Fibroblast of lung (primary cell): ENCODE measurements at regions not wholly inside any gene's neighbourhood (a gene's known extent, or its start where the extent isn't known, plus 50 kb on each side); places are given as distances from the start of the nearest gene placed in this dataset.

ENCODE experiments used
- EZH2 ChIP-seq: IDR thresholded peaks from 2 replicates; pipeline ENCODE4 v1.5.1; 2012; ENCODE audit warnings: low read length, control low read depth, mild to moderate bottlenecking; ENCODE audit errors: missing control alignments
- TF ChIP-seq, protein P1 (sequence below), 2 donors: IDR thresholded peaks in 1 of 2; conservative IDR thresholded peaks in 1 of 2; 1 replicate in 1 of 2; 2 replicates in 1 of 2; pipeline ENCODE4 v1.5.1; 2011 to 2012; ENCODE audit warnings: low read length in 2 of 2, control low read depth in 1 of 2, inconsistent platforms in 1 of 2, low read depth in 1 of 2, mild to moderate bottlenecking in 1 of 2

DNA sequence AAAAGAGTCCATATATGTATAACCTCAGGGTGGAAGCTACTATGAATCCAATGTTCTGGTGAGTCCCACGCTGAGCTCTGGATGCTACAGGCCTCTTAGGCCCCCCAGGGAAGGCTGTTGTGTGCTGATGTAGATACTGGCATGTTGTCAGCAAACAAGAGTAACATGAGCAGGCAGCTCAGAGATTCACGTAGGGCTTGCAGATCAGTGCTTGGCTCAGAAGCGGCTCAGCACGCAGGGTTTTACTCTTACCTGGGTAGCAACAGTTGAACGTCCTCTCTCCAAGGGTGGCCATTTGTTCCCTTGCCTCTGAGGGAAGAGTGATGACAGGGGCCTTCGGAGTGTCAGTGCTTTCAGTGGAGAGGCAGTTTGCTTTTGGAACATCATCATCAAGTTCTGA lies 93.4 kb downstream of the ZFP64 start:
- TF ChIP-seq, protein P1, sequence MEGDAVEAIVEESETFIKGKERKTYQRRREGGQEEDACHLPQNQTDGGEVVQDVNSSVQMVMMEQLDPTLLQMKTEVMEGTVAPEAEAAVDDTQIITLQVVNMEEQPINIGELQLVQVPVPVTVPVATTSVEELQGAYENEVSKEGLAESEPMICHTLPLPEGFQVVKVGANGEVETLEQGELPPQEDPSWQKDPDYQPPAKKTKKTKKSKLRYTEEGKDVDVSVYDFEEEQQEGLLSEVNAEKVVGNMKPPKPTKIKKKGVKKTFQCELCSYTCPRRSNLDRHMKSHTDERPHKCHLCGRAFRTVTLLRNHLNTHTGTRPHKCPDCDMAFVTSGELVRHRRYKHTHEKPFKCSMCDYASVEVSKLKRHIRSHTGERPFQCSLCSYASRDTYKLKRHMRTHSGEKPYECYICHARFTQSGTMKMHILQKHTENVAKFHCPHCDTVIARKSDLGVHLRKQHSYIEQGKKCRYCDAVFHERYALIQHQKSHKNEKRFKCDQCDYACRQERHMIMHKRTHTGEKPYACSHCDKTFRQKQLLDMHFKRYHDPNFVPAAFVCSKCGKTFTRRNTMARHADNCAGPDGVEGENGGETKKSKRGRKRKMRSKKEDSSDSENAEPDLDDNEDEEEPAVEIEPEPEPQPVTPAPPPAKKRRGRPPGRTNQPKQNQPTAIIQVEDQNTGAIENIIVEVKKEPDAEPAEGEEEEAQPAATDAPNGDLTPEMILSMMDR (conservative IDR thresholded peaks at IDR 0.05 in 1 of 2, IDR thresholded peaks at IDR 0.05 in 1 of 2; ENCODE audit: low read depth in 1 of 2, low read length in 2 of 2), result no peak
- no peak for TF ChIP-seq EZH2
